NCI-H2081 (cell line): ENCODE measurements at regions not wholly inside any gene's neighbourhood (a gene's known extent, or its start where the extent isn't known, plus 50 kb on each side); places are given as distances from the start of the nearest gene placed in this dataset.
"Not testable (repeated sequence)": the region's sequence is repeated elsewhere in the genome, so short reads cannot be mapped to it uniquely, and the experiment has no call there.

Source experiments
- DNase-seq, 2 experiments: peaks; one replicate each; lab custom pipeline; 2025; lab: John Stamatoyannopoulos, UW

- no peak for DNase-seq
Observed at GRCh38 chr5:152113401-152113800, 188.8 kb upstream of the GLRA1 start.

DNA sequence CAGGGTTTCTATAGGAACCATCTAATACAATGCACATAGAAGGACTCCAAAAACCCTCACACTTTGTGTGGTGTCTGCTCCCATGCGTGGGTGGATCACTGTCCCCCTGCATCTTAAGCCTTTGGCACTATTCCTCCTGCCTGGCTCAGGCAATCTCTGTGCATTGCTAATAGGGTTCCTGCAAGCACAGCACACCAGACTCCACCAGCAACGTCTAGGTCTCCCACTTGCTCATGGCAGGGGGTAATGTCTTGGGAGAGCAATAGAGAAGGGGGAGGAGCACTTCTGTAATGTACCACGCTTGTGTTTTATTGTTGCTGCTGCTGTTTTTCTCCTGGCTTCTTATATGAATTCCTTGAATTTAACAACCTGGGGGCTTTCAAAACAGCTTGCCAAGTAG lies 182.6 kb upstream of the GLRA1 start:
- DNase-seq = no peak

DNA sequence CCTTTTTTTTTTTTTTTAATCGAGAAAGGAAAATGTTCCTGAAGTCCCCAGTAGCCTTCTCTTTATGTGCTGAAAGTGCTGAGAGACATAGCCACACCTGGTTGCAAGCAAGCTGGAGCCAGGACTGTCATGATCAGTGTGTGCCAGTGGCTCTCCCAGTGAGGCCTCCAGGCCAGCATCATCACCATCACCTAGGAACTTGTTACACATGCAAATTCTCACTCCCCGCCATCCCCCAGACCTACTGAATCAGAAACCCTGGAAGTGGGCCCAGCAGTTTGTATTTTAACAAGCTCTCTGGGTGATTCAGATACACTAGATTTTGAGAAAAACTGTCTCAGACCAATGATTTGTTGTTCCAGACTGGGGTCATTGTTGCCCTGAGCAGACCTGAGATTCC lies 181.9 kb upstream of the GLRA1 start:
- DNase-seq = no peak

DNA sequence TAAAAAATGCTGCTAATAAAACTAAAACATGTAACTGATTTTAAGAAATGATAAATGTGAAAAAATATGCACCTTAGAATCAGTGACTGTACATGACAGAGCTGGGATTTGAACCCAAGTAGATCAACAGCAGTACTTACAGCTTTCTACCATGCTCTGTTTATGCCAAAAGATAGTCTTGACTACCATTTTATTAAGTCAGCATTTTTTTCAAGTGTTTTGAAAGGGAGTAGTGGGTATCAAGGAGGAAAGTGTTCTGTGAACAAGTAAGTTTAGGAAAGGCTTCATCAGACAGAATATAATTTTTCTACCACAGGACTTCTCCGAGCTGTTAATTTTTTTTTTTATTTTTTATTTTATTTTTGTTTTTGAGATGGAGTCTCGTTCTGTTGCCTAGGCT lies 180.4 kb upstream of the GLRA1 start:
- DNase-seq = no peak

GRCh38 chr5:152104211-152104610 lies 179.6 kb upstream of the GLRA1 start:
- no peak for DNase-seq

- DNase-seq = not testable (repeated sequence)
Observed at GRCh38 chr5:152102908-152103307, 178.3 kb upstream of the GLRA1 start.

DNA sequence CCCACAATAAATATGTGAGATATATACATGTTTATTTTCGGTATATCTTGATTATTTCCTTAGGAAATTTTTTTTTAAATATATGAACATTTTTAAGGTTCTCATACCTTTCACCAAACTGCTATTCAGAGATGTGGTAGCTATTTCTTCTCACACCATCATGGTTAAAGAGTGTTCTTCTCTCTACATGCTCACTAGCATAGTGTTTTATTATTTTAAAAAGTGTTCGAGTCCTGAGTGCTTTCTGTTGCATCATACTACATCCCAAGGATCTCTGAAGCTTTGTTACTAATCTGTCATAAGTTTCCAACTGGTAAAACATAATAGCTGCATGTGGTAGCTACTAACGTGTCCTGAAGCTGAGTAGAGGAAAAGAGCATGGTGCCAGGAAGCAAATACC lies 177.4 kb upstream of the GLRA1 start:
- DNase-seq = no peak

GRCh38 chr5:152100462-152100861 lies 175.8 kb upstream of the GLRA1 start:
- DNase-seq = no peak

DNA sequence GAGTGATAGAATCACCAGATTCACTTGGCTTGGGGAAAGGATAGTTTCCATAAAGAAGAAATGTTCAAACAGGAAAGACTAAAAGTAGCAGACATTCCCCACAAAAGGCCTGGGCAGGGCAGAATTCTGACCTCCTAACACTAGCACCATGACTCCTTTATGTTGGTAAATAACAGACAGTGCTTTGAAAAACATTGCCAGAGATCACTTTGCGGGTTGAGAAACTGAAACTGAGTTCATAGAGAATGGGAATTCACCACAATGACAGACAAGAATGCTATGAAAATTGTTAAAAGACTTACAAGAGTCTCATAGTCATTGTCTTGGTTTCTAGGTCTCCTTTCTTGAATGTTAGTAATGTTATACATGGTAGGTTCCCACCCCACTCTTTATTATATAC lies 172.5 kb upstream of the GLRA1 start:
- DNase-seq = no peak

GRCh38 chr5:152094716-152095115 lies 170.1 kb upstream of the GLRA1 start:
- no peak for DNase-seq

GRCh38 chr5:152094060-152094459 lies 169.4 kb upstream of the GLRA1 start:
- no peak for DNase-seq

- no peak for DNase-seq
Observed at GRCh38 chr5:152092580-152092979, 167.9 kb upstream of the GLRA1 start.

- no peak for DNase-seq
Observed at GRCh38 chr5:152089644-152090043, 165.0 kb upstream of the GLRA1 start.

DNA sequence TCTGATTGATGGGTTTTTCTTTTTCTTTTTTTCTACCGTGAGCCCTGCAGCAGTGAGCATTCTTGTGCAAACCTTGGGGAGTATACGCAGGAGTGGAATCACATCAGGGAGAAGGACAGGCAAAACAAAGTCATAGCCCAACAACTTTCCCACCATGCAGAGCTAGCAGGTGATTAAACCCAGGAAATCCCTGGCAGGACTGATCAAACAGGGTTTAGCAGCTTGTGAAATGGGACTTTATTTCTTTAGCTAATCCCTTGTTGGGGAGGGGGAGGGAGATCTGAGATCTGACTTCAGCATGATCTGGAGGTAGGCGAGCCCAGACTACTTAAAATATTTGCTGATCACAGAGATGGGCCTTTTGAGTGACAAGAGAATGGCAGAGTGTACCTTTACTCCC lies 162.0 kb upstream of the GLRA1 start:
- no peak for DNase-seq

- no peak for DNase-seq
Observed at GRCh38 chr5:152084476-152084875, 159.8 kb upstream of the GLRA1 start.

- no peak for DNase-seq
Observed at GRCh38 chr5:152083231-152083630, 158.6 kb upstream of the GLRA1 start.

DNA sequence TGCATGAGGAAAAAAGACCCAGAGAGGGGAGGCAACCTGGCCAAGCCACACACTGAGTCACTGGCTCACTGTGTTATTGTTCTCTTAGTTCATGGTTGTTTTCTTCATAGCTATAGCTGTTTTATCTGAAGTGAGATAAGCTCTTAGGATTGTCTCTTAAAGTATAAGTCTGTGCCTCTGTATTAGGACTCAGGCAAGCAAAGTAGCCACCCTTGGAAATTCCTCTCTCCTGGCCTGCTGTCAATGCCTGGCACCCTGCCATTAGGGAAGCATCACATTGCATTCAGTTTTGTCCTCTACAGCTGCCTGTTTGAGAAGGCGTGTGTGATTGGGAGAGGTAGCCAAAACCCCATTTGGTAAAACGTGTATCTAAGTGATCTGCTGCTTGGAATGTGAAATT lies 147.4 kb upstream of the GLRA1 start:
- peak in 1 of 2 experiments; percentile 27 for DNase-seq

GRCh38 chr5:152070591-152070990 lies 145.9 kb upstream of the GLRA1 start:
- DNase-seq = no peak

- DNase-seq = no peak
Observed at GRCh38 chr5:152066784-152067183, 142.1 kb upstream of the GLRA1 start.

DNA sequence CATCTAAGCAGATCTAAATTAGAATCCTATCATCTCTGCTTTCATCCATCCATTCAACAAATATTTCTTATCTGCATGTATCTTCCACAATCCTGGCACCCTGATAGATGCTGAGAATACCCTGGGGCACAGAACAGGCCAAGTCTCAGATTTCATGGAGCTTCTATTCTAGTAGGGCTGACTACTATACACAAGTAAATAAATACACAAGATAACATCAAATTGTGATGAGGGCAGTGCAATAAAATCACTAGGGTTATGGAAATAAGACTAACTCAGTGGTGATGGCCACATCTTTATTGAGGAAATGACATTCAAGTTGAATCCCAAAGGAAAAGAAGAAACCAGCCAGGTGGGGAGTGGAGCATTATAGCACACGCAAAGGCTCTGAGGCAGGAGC lies 138.4 kb upstream of the GLRA1 start:
- no peak for DNase-seq

DNA sequence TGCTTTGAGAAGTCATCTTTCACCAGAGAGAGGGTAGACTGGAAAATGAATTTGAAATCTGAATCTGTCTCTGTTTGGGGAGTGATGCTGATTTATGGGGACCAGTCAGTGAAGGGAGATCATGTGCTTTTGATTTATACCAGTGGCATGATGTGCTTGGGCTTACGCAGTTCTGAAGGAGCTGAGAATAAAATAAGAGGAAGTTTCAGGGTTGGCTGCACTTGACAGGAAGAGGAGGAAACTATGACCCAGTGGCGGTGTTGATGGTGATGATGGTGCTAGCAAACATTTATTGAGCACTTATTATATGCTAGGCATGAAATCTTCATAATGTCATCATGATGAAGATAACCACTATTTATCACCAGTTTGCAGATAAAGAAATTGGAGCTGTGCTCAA lies 136.4 kb upstream of the GLRA1 start:
- no peak for DNase-seq

DNA sequence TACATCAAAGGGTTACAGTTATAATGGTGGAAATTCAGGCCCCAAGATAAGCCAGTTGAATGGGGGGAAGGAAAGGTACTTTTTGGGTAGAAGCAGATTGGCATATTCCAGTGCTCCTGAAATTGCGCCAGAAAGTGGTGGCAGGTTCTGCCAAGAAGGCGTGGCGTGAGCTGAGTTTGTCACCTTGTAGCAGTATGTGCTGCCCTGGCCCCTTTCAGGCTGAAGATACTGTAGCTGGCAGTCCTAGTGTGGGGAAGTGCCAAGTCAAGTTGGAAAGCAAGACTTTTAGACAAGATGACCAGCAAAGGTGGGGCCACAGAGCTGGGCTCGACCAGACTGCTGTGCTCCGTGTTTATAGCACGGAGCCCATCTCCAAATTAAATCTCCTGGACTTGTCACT lies 133.6 kb upstream of the GLRA1 start:
- DNase-seq = no peak

GRCh38 chr5:152056931-152057330 lies 132.3 kb upstream of the GLRA1 start:
- DNase-seq = no peak

DNA sequence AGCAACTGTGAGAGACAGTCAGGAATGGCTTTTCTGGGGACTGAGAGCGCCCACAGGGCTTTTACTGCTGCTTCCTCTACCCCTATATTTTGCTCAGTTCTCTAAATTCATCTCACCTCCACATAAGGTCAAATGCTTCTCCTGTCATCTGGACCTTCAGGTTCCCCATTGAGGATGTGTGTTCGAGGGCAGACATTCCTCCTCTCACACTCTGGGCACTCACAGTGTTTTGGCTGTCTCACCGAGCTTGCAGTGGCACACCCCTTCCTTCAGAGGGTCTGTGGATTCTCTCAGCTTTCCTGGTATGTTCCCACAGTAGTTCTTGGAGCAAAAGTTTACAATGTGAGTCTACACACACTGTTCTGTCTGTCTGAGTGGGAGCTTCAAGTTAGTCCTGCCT lies 127.8 kb upstream of the GLRA1 start:
- DNase-seq = no peak
